ENCODE measurements at regions not wholly inside any gene's neighbourhood (a gene's known extent, or its start where the extent isn't known, plus 50 kb on each side); places are given as distances from the start of the nearest gene placed in this dataset.
"Not testable (repeated sequence)": the region's sequence is repeated elsewhere in the genome, so short reads cannot be mapped to it uniquely, and the experiment has no call there.

DNA sequence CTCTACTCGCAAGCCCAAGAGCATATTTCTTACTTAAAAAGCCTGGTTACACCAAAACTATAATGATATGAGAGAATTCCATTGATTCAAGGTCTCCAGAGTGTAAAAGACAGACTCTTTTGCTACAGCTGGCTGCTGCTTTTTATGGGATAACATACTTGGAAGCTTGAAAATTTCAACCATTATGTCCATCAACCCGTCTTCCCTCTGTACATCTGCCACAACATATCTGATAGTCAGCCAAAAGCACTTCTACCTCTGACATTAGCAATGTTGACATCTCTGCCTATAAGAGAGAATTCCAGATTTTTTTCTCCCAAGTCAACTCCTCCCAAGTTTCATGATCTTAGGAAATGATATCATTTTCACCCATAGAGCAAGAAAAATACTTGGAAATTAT, 54.4 kb upstream of the IQCM start:
- DNase-seq: no peak

DNA sequence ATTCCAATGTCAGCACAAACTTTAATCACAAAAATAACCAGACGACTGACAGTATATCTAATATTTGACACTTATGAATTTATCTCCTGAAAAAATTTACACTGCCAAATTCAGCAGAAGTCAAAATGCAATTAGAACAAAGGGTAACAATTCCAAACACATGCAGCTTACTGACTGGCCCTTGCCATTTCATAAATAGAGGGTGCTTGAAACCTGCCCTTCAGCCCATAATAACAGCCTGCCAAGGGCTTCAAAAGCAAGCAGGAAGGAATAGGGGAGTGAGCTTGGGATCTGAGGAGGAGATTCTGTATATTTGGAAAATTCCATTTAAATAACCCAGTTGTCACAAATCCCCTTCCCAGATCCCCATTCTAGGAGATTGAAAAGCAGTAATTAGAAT, 66.1 kb upstream of the IQCM start:
- DNase-seq: no peak

DNA sequence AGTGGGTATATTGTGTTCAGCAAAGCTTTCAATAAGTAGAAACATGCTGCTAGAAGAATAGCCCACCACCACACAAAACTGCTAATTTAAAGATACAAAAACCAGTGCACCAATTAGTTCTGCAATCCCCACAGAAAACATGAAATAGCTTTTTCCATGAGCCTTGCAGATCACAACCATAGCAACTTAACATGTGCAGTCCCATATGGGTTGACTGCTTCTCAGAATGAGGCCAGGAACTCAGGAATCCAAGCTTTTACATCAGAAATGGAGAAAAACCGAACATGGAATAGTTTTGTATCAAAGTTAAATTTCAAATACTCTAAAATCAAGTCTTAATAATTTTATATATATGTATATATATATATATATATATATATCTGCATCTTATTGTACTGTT, 66.6 kb upstream of the IQCM start:
- DNase-seq: no peak

- no peak for DNase-seq
Measured at GRCh38 chr4:149884046-149884445, 68.4 kb upstream of the IQCM start.

GRCh38 chr4:149884529-149885181, 69.0 kb upstream of the IQCM start:
- no peak for DNase-seq

GRCh38 chr4:149885896-149886295, 70.3 kb upstream of the IQCM start:
- DNase-seq: no peak

GRCh38 chr4:149886786-149887490, 71.3 kb upstream of the IQCM start:
- DNase-seq: no peak

DNA sequence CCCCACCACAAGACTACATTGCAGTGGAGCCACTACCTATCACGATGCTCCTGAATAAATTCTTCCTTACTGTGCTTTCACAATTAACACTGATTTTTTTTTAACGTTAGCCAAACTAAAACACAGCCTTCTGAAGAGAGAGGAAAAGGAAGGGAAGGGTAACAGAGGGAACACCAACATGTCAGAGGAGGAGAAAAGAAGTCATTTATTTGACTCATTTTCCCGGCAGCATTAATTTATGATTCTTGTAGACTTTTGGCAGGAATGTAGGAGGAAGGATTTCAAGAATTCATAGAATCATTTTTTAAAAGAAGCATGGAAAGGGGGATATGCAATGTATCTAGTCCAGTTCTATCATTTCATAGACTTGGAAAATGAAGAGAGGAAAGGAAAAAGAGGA, 74.3 kb upstream of the IQCM start:
- DNase-seq: no peak

DNA sequence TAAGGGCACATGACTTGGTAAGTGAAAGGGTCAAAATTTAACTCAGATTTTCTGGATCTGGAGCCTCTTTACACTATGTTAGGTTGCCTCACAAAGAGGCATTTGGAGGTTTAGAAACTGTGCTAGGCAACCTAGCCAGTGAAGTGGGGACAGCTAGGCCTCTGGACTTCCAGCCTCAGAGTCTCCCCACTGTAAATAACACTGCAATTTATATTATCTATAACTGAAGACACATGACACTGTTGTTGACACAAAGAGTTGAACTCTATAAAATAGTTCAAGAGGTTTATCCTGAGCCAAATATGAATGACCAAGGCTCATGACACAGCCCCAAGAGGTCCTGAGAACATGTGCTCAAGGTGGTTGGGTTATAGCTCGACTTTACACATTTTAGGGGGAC, 74.9 kb upstream of the IQCM start:
- DNase-seq: no peak

GRCh38 chr4:149891426-149891825, 75.8 kb upstream of the IQCM start:
- no peak for DNase-seq

DNA sequence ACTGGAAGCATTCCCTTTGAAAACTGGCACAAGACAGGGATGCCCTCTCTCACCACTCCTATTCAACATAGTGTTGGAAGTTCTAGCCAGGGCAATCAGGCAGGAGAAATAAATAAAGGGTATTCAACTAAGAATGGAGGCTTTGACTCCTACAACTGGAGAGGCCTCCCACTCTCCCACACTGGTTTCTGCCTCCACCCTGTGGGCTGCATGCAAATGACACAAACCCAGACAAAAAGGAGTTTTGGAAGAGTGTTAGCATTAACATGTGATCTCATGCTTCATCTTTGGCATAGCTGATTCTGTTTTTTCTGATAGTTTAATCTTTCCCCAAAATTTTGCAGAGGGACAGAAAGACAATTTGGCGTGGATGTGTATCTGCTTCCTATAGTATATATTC, 80.8 kb upstream of the IQCM start:
- no peak for DNase-seq

GRCh38 chr4:149897783-149898182, 82.1 kb upstream of the IQCM start:
- DNase-seq: no peak

GRCh38 chr4:149901128-149901527, 85.5 kb upstream of the IQCM start:
- no peak for DNase-seq

DNA sequence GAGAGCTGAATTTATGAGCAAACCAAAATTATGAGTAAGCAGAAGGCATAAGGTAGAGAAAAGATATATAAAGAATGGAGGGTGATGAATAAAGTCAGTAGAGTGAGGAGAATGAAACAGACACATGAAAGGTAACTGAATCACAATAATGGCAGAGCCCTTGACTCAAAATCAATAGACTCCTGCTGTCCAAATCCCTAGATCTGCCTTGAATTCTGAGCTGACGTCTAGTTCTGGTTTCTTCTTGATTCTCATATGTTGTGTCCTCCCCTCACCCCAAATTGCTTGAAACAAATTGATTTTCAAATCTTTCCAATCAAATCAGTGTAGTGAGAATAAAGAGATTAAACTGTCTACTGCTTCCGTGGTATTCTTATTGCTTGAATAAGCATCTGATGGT, 86.6 kb upstream of the IQCM start:
- no peak for DNase-seq

DNA sequence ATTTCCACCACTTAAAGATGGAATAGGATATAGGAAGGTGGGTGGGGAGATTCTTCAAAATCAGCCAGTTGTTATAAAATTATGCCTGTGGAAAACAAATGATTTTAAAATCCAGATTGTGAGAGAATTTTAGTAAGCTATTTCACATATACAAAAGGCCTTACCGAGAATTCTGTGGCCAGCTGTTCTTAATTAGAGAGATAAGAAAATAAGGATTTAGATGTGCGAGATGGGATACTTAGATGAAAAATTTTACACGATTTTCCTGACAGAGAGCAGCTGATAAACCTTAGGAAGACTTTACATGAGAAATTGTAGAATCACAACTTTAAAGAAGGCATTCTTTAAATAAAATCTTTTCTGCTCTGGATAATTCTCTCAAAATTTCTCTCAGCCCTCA, 94.5 kb upstream of the IQCM start:
- no peak for DNase-seq

DNA sequence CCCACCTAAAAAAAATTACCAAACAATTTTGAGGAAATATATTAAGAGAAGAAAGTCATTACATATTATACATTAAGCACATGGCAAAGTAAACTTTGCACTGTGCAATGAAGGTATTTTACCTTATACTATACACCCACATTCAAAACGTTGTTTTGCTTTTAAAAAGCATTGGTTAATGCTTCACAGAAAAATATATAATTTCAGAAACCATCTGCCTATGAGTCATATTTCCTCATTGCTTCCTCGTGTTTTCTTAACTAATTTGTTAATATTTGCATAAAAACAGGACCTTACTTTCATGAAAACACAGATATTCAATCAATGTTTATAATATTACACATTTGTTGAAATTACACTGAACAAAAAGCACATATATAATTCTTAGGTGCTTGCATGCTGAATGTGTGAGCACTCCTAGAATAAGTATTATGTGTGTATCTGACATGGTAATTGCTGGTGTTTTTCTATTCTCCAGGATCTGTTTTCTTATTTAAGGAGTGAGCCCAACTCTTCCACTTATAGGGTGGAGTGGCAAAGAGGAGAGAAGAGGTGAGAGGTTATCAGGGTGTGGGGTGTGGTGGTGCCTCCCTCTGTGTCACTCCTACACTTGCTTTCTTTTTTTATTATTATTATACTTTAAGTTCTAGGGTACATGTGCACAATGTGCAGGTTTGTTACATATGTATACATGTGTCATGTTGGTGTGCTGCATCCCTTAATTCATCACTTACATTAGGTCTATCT, 95.1 kb upstream of the IQCM start:
- DNase-seq: no peak

- DNase-seq: no peak
Measured at GRCh38 chr4:149911354-149911753, 95.7 kb upstream of the IQCM start.

GRCh38 chr4:149912000-149912399, 96.4 kb upstream of the IQCM start:
- no peak for DNase-seq

DNA sequence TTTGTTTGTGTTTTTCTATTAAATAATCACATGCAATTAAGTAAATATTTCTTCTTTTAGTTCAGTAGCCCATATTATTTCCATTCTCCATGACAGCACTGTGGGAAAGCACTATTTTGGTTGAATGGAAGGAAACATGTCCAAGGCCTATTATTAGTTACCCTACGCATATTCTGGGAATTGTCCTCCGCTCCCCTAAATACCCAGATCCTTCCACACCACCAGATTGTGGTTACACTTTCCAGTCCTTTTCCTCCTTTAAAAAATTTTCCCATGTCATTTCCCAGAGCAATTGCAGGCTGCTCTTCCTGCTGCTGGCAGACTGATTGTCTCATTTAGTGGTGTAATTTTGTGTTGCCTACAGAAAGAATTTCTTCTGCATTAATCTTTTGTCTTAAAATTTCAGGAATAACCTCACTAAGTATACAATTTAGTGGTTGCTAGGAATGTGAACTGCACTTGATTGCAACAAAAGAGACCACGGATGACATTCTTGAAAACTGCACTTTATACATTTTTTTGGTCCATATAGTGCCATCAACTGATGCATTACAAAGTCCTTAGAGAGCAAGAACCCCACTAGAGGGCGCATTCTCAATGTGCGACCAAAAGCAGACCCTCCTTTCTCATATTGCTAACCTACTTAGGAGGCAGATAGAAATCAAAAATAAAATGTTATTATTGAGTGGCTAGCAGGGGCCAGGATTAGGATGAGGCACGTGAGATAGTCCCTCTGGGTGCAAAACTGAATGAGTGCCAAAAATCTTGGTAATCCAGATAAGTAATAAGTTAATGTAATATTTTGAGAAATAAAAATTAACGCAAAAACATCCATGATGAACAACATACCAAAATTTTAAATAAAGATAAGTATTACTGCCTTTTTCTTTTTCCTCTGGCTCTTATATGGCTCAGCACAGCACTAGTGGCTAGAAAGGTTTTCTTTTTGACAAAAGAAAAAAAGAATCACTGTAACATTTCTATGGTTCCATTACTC, 98.8 kb upstream of the IQCM start:
- no peak for DNase-seq

DNA sequence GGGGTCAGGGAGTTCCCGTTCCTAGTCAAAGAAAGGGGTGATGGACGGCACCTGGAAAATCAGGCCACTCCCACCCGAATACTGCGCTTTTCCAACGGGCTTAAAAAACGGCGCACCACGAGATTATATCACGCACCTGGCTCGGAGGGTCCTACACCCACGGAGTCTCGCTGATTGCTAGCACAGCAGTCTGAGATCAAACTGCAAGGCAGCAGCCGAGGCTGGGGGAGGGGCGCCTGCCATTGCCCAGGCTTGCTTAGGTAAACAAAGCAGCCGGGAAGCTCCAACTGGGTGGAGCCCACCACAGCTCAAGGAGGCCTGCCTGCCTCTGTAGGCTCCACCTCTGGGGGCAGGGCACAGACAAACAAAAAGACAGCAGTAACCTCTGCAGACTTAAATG, 100.1 kb upstream of the IQCM start:
- not testable (repeated sequence) for DNase-seq

DNA sequence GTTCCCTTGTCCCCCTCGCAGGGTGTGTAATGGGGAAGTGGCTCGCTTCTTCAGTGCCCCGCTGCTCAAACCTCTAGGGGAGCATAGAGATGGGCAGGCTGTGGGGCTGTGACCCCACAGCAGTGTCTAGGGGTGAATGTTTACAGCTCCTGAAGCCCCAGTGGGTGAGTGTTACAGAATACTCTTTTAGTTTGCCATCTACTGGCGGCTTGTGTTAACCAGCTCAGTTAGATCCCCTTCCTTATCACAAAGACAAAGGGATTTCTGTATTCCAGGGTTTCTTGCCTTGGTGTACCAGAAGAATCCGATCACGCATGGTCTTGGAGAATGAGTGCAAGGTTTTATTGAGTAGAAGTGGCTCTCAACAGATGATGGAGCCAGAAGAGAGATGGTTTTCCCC, 108.1 kb upstream of the IQCM start:
- DNase-seq: no peak

GRCh38 chr4:149927514-149927913, 111.9 kb upstream of the IQCM start:
- no peak for DNase-seq

- no peak for DNase-seq
Measured at GRCh38 chr4:149928507-149928906, 112.9 kb upstream of the IQCM start.
